Astrocyte of the spinal cord (primary cell): ENCODE measurements at regions not wholly inside any gene's neighbourhood (a gene's known extent, or its start where the extent isn't known, plus 50 kb on each side); places are given as distances from the start of the nearest gene placed in this dataset.

ENCODE experiments used
- DNase-seq: peaks from one replicate; pipeline ENCODE4 v3.0.0; 2011; ENCODE audit warnings: low read depth, low spot score
- H3K4me3 ChIP-seq: 2 replicates; pipeline ENCODE4 v1.5.1; 2011; ENCODE audit warnings: low read depth, mild to moderate bottlenecking, low read length, moderate library complexity
- CTCF ChIP-seq: IDR thresholded peaks from 2 replicates; pipeline ENCODE4 v1.5.1; 2012; ENCODE audit warnings: low read depth, mild to moderate bottlenecking, low read length, inconsistent platforms
- in situ Hi-C: cut with HindIII; loops from 2 replicates; pipeline ENCODE4 v1.10.0; 2017; ENCODE audit warnings: low sequenced_read_pairs

GRCh38 chr16:11472410-11472809 is 114.3 kb downstream of the LITAF start:
- DNase-seq: no peak
- H3K4me3 ChIP-seq: no peak overlapping the region
- TF ChIP-seq CTCF: no peak
- in situ Hi-C loops: no loop called here

- no peak for TF ChIP-seq CTCF
- in situ Hi-C loops: no loop called here
- no peak for DNase-seq
- no peak overlapping the region for H3K4me3 ChIP-seq
These were observed 113.9 kb downstream of the LITAF start for GRCh38 chr16:11472851-11473250.

GRCh38 chr16:11473728-11474127 is 113.0 kb downstream of the LITAF start:
- TF ChIP-seq CTCF: no peak
- no peak overlapping the region for H3K4me3 ChIP-seq
- no peak for DNase-seq
- in situ Hi-C loops: no loop called here

GRCh38 chr16:11474617-11475291 is 112.0 kb downstream of the LITAF start:
- no peak for DNase-seq
- in situ Hi-C loops: no loop called here
- TF ChIP-seq CTCF: no peak
- no peak overlapping the region for H3K4me3 ChIP-seq

- no peak for DNase-seq
- no peak for TF ChIP-seq CTCF
- no peak overlapping the region for H3K4me3 ChIP-seq
- in situ Hi-C loops: no loop called here
These were observed 110.7 kb downstream of the LITAF start for GRCh38 chr16:11475896-11476630.

- in situ Hi-C loops: no loop called here
- H3K4me3 ChIP-seq: no peak overlapping the region
- no peak for DNase-seq
- no peak for TF ChIP-seq CTCF
These were observed 110.0 kb downstream of the LITAF start for GRCh38 chr16:11476676-11477075.
